Activated naive CD8-positive, alpha-beta T cell treated with anti-CD3 and anti-CD28 coated beads, Interleukin-2, amount 10 ng/mL, durations not matched to agents 7 days and 5 days (primary cell): ENCODE measurements at regions not wholly inside any gene's neighbourhood (a gene's known extent, or its start where the extent isn't known, plus 50 kb on each side); places are given as distances from the start of the nearest gene placed in this dataset.

Experiments
- ATAC-seq: fragments of 150-1000 bp; cut with Tn5 transposase; one replicate; pipeline ENCODE4 v1.10.0; 2021; ENCODE audit warnings: low read depth, moderate library complexity
- POLR2A ChIA-PET: fragments of 350-600 bp; sonication (Branson Sonifier 250); formaldehyde crosslinking; loops from one replicate; lab custom pipeline; 2021; ENCODE audit warnings: antibody characterized with exemption; lab: Charles Lee
- DNase-seq: peaks from one replicate; pipeline ENCODE4 v3.0.0; 2021
- H3K27ac Mint-ChIP-seq: one replicate; pipeline ENCODE4 v1.8.0; 2022; ENCODE audit warnings: mild to moderate bottlenecking, mixed read lengths
- H3K27me3 Mint-ChIP-seq: one replicate; pipeline ENCODE4 v1.8.0; 2022; ENCODE audit warnings: mild to moderate bottlenecking, moderate library complexity, mixed read lengths
- H3K36me3 Mint-ChIP-seq: one replicate; pipeline ENCODE4 v1.8.0; 2021; ENCODE audit warnings: mild to moderate bottlenecking, mixed read lengths
- H3K4me1 Mint-ChIP-seq: one replicate; pipeline ENCODE4 v1.8.0; 2021; ENCODE audit warnings: mixed read lengths
- H3K4me3 Mint-ChIP-seq: one replicate; pipeline ENCODE4 v1.8.0; 2022; ENCODE audit warnings: mild to moderate bottlenecking, moderate library complexity, mixed read lengths
- H3K9me3 Mint-ChIP-seq: one replicate; pipeline ENCODE4 v1.8.0; 2021; ENCODE audit warnings: mixed read lengths

GRCh38 chr5:105730982-105731381 lies 1939.8 kb downstream of the EFNA5 start:
- DNase-seq, result no peak
- no peaks in the 10 kb centered on the region for H3K36me3 Mint-ChIP-seq
- no peak for ATAC-seq
- H3K4me1 Mint-ChIP-seq, result no peaks in the 10 kb centered on the region
- H3K27ac Mint-ChIP-seq, result no peak overlapping the region
- H3K27me3 Mint-ChIP-seq, result no peaks in the 10 kb centered on the region
- POLR2A ChIA-PET, result no interaction called here
- H3K4me3 Mint-ChIP-seq, result no peak overlapping the region
- peaks cover 2% of the 10 kb centered on the region for H3K9me3 Mint-ChIP-seq

GRCh38 chr5:105726093-105726492 lies 1944.6 kb downstream of the EFNA5 start:
- Mint-ChIP-seq H3K4me3 (no peak overlapping the region), H3K4me1 (no peaks in the 10 kb centered on the region), H3K36me3 (no peaks in the 10 kb centered on the region), H3K27me3 (no peaks in the 10 kb centered on the region), H3K9me3 (peaks cover 11% of the 10 kb centered on the region), H3K27ac (no peak overlapping the region)
- ATAC-seq (no peak), DNase-seq (no peak)
- POLR2A ChIA-PET, result no interaction called here

GRCh38 chr5:105708442-105708841 lies 1962.3 kb downstream of the EFNA5 start:
- no peaks in the 10 kb centered on the region for H3K27me3 Mint-ChIP-seq
- H3K4me3 Mint-ChIP-seq, result no peak overlapping the region
- ATAC-seq (no peak), DNase-seq (no peak)
- H3K27ac Mint-ChIP-seq, result no peak overlapping the region
- no peaks in the 10 kb centered on the region for H3K36me3 Mint-ChIP-seq
- H3K9me3 Mint-ChIP-seq, result peaks cover 7% of the 10 kb centered on the region
- H3K4me1 Mint-ChIP-seq, result no peaks in the 10 kb centered on the region
- POLR2A ChIA-PET, result no interaction called here

GRCh38 chr5:105702323-105702722 lies 1968.4 kb downstream of the EFNA5 start:
- no peaks in the 10 kb centered on the region for H3K36me3 Mint-ChIP-seq
- no peak for ATAC-seq
- H3K27me3 Mint-ChIP-seq, result no peaks in the 10 kb centered on the region
- peaks cover 11% of the 10 kb centered on the region for H3K9me3 Mint-ChIP-seq
- no peak for DNase-seq
- no peak overlapping the region for H3K4me3 Mint-ChIP-seq
- no peak overlapping the region for H3K27ac Mint-ChIP-seq
- POLR2A ChIA-PET, result no interaction called here
- no peaks in the 10 kb centered on the region for H3K4me1 Mint-ChIP-seq

DNA sequence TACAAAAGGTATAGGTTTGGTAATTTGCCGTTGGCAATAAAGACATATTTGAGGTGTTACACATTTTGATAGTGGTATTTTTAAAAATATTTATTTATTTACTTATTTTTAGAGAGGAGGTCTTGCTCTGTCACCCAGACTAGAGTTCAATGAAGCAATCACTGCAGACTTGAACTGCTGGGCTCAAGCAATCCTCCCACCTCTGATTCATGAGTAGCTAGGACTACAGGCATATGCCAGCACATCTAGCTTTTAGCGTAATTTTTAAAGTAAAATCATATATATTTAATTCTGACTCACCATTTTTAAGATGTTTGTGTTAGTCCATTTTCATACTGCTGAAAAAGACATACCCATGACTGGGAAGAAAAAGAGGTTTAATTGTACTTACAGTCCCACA lies 1974.3 kb downstream of the EFNA5 start:
- H3K9me3 Mint-ChIP-seq, result peaks cover 3% of the 10 kb centered on the region
- DNase-seq (no peak), ATAC-seq (no peak)
- no peaks in the 10 kb centered on the region for H3K36me3 Mint-ChIP-seq
- H3K4me1 Mint-ChIP-seq, result no peaks in the 10 kb centered on the region
- POLR2A ChIA-PET, result no interaction called here
- H3K27me3 Mint-ChIP-seq, result no peaks in the 10 kb centered on the region
- H3K27ac Mint-ChIP-seq, result no peak overlapping the region
- no peak overlapping the region for H3K4me3 Mint-ChIP-seq

DNA sequence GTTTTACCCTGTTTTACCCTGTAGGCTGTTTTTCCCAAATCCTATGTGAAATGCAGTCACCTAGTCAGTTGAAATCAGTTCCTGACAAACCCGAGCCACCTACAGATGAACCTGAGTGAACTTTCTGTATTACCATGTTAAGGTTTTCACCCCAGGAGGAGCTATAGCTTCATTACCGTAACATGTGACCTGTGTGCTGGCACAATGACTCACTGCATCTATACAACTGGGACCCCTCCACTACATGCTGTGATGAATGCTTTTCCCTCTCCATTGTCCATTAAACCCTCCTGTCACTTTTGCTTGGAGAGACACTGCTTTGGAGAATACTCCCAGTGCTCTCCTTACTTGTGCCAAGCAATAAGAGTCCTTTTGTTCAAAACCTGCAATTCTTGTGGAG lies 1974.8 kb downstream of the EFNA5 start:
- Mint-ChIP-seq H3K36me3 (no peaks in the 10 kb centered on the region), H3K9me3 (peaks cover 3% of the 10 kb centered on the region), H3K27ac (no peak overlapping the region), H3K4me1 (no peaks in the 10 kb centered on the region), H3K27me3 (no peaks in the 10 kb centered on the region), H3K4me3 (no peak overlapping the region)
- DNase-seq (no peak), ATAC-seq (no peak)
- POLR2A ChIA-PET, result no interaction called here

GRCh38 chr5:105689596-105689995 lies 1981.1 kb downstream of the EFNA5 start:
- no peaks in the 10 kb centered on the region for H3K27me3 Mint-ChIP-seq
- ATAC-seq, result no peak

DNA sequence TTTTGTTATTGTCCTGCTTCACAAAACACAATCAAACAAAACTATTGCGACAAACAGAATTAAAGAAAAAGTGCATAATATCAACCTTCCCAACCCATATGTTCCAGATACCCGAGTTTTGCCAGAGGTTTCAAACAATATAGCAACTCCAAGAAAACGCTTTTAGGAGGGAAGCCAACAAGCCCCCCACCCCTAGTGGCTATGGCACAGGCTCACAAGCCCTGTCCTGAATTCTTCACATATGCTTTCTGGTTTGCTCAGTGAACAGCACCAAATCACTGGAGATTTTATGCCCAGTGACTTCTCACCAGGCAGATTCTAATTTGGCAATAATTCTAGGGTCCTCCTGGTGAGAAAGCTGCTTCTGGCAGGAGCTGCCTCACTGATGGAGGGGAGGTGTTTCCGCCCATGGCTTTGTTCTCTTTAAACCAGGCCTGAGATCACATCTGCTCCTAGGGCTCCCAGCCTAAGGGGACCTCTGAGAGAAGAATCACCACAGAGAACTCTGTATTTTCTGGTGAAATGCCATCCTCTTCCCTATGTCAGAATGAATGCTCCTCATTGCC lies 1982.4 kb downstream of the EFNA5 start:
- Mint-ChIP-seq H3K9me3 (peaks cover 2% of the 10 kb centered on the region), H3K27ac (no peak overlapping the region), H3K36me3 (no peaks in the 10 kb centered on the region), H3K4me1 (no peaks in the 10 kb centered on the region), H3K4me3 (no peak overlapping the region), H3K27me3 (no peaks in the 10 kb centered on the region)
- no peak for DNase-seq
- POLR2A ChIA-PET, result no interaction called here
- no peak for ATAC-seq

More at GRCh38 chr5:105689596-105689995, 1981.1 kb downstream of the EFNA5 start:
- Mint-ChIP-seq H3K4me3 (no peak overlapping the region), H3K9me3 (peaks cover 1% of the 10 kb centered on the region), H3K4me1 (no peaks in the 10 kb centered on the region), H3K27ac (no peak overlapping the region), H3K36me3 (no peaks in the 10 kb centered on the region)
- POLR2A ChIA-PET, result no interaction called here
- no peak for DNase-seq

- POLR2A ChIA-PET, result no interaction called here
- Mint-ChIP-seq H3K36me3 (no peaks in the 10 kb centered on the region), H3K4me1 (no peaks in the 10 kb centered on the region), H3K9me3 (peaks cover 2% of the 10 kb centered on the region), H3K4me3 (no peak overlapping the region), H3K27ac (no peak overlapping the region), H3K27me3 (no peaks in the 10 kb centered on the region)
- ATAC-seq (no peak), DNase-seq (no peak)
Observed at GRCh38 chr5:105687493-105687892, 1983.2 kb downstream of the EFNA5 start.

DNA sequence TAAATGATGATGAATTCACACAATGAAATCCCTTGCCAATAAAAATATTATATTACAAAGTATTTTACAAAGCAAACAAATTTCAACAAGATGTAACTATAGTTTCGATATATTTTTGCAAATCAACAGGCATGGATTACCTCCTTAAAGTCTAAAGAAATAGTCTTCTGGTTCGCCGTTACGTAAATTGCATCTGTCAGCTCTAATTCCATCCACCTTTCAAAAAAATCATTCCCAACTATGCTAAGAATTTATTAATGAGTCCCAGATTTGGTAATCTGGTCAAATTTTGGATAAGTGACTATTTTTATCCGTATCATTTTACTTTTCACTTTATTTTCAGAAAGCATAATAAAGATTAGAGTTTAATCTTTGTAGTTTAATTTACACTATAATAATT lies 1984.9 kb downstream of the EFNA5 start:
- ATAC-seq (no peak), DNase-seq (no peak)
- POLR2A ChIA-PET, result no interaction called here
- peaks cover 2% of the 10 kb centered on the region for H3K9me3 Mint-ChIP-seq
- H3K4me3 Mint-ChIP-seq, result no peak overlapping the region
- H3K27ac Mint-ChIP-seq, result no peak overlapping the region
- no peaks in the 10 kb centered on the region for H3K27me3 Mint-ChIP-seq
- no peaks in the 10 kb centered on the region for H3K36me3 Mint-ChIP-seq
- H3K4me1 Mint-ChIP-seq, result no peaks in the 10 kb centered on the region

GRCh38 chr5:105684799-105685198 lies 1985.9 kb downstream of the EFNA5 start:
- no peak overlapping the region for H3K4me3 Mint-ChIP-seq
- POLR2A ChIA-PET, result no interaction called here
- H3K9me3 Mint-ChIP-seq, result peaks cover 2% of the 10 kb centered on the region
- H3K36me3 Mint-ChIP-seq, result no peaks in the 10 kb centered on the region
- H3K27ac Mint-ChIP-seq, result no peak overlapping the region
- no peaks in the 10 kb centered on the region for H3K4me1 Mint-ChIP-seq
- DNase-seq, result no peak
- no peaks in the 10 kb centered on the region for H3K27me3 Mint-ChIP-seq
- no peak for ATAC-seq

- Mint-ChIP-seq H3K4me1 (no peaks in the 10 kb centered on the region), H3K9me3 (peaks cover 2% of the 10 kb centered on the region), H3K27ac (no peak overlapping the region), H3K36me3 (no peaks in the 10 kb centered on the region), H3K27me3 (no peaks in the 10 kb centered on the region), H3K4me3 (no peak overlapping the region)
- no peak for DNase-seq
- POLR2A ChIA-PET, result no interaction called here
- no peak for ATAC-seq
Observed at GRCh38 chr5:105680858-105681475, 1989.8 kb downstream of the EFNA5 start.

- Mint-ChIP-seq H3K27me3 (no peaks in the 10 kb centered on the region), H3K36me3 (no peaks in the 10 kb centered on the region), H3K4me1 (no peaks in the 10 kb centered on the region), H3K4me3 (no peak overlapping the region), H3K9me3 (no peaks in the 10 kb centered on the region), H3K27ac (no peak overlapping the region)
- POLR2A ChIA-PET, result no interaction called here
- ATAC-seq (no peak), DNase-seq (no peak)
Observed at GRCh38 chr5:105677291-105677690, 1993.4 kb downstream of the EFNA5 start.

DNA sequence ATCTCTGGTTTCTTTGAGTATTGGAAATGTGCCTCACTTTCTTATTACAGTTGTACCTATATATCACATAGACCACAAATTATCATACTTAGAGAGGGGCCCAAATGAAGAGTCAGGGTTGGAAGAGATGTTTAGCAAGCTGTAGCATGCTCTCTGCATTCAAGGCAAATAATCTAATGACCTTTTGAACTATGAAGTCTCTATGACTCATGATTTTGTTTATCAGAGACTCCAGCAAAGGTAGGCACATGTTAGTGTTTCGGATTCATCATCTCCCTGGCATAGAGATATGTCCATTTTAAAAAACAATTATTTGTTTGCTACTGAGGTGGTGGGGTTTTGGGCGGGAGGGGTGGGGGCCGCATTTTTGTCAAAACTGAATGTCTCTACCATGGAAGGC lies 2000.1 kb downstream of the EFNA5 start:
- no peaks in the 10 kb centered on the region for H3K4me1 Mint-ChIP-seq
- no peaks in the 10 kb centered on the region for H3K27me3 Mint-ChIP-seq
- peaks cover 5% of the 10 kb centered on the region for H3K9me3 Mint-ChIP-seq
- no peak for ATAC-seq
- H3K36me3 Mint-ChIP-seq, result no peaks in the 10 kb centered on the region
- no peak overlapping the region for H3K27ac Mint-ChIP-seq
- POLR2A ChIA-PET, result no interaction called here
- no peak for DNase-seq
- H3K4me3 Mint-ChIP-seq, result no peak overlapping the region
